OCI-LY7 (cell line): ENCODE measurements at regions not wholly inside any gene's neighbourhood (a gene's known extent, or its start where the extent isn't known, plus 50 kb on each side); places are given as distances from the start of the nearest gene placed in this dataset.

Experiments
- BruUV-seq: library from RNA; stranded (reverse); fragments of 400-500 nt; replicated peaks from 2 replicates; lab custom pipeline; 2021; lab: Mats Ljungman, UMichigan
- CTCF ChIA-PET: fragments of 300-600 bp; sonication (Branson Sonifier 250); formaldehyde crosslinking; loops from one replicate; lab custom pipeline; 2022; ENCODE audit warnings: antibody characterized with exemption; ENCODE audit not compliant: unreplicated experiment; lab: Charles Lee
- POLR2A ChIA-PET: fragments of 300-600 bp; sonication (Branson Sonifier 250); formaldehyde crosslinking; loops from one replicate; lab custom pipeline; 2022; ENCODE audit warnings: antibody characterized with exemption; lab: Charles Lee
- DNase-seq: peaks from one replicate; pipeline ENCODE4 v3.0.0-alpha.2; 2015; ENCODE audit warnings: low spot score
- H2AFZ ChIP-seq: fragments of 200-600 bp; sonication (generic), shearing (Covaris generic); 2 replicates; pipeline ENCODE4 v1.6.1; 2014; ENCODE audit warnings: mild to moderate bottlenecking, antibody characterized with exemption, low read length, moderate library complexity
- H3K27ac ChIP-seq: fragments of 200-600 bp; sonication (generic); 2 replicates; pipeline ENCODE4 v1.5.1; 2014; ENCODE audit warnings: mixed run types, low read depth, mild to moderate bottlenecking, moderate library complexity, low read length, inconsistent platforms; ENCODE audit not compliant: poor library complexity, severe bottlenecking
- H3K36me3 ChIP-seq: fragments of 200-600 bp; sonication (generic); 2 replicates; pipeline ENCODE4 v1.6.1; 2014; ENCODE audit warnings: mild to moderate bottlenecking, antibody characterized with exemption, low read length, moderate library complexity, mixed read lengths; ENCODE audit not compliant: insufficient read depth
- H3K4me1 ChIP-seq: fragments of 200-600 bp; sonication (generic); 2 replicates; pipeline ENCODE4 v1.5.1; 2014; ENCODE audit warnings: mild to moderate bottlenecking, low read length; ENCODE audit not compliant: insufficient read depth, poor library complexity, severe bottlenecking
- H3K4me2 ChIP-seq: fragments of 200-600 bp; sonication (generic); 2 replicates; pipeline ENCODE4 v1.6.1; 2014; ENCODE audit warnings: mild to moderate bottlenecking, low read length
- H3K4me3 ChIP-seq: fragments of 200-600 bp; sonication (generic); 2 replicates; pipeline ENCODE4 v1.5.1; 2014; ENCODE audit warnings: mild to moderate bottlenecking, low read depth, low read length; ENCODE audit not compliant: poor library complexity, severe bottlenecking
- H3K79me2 ChIP-seq: fragments of 200-600 bp; sonication (generic); 2 replicates; pipeline ENCODE4 v1.6.1; 2016; ENCODE audit warnings: low read depth, mild to moderate bottlenecking, low read length, moderate library complexity, mixed read lengths; ENCODE audit not compliant: insufficient read depth
- H3K9me2 ChIP-seq: fragments of 200-600 bp; sonication (generic); 2 replicates; pipeline ENCODE4 v1.6.1; 2016; ENCODE audit warnings: mild to moderate bottlenecking, low read length, mixed read lengths; ENCODE audit not compliant: insufficient read depth
- H3K9me3 ChIP-seq: fragments of 200-600 bp; sonication (generic); 2 replicates; pipeline ENCODE4 v1.6.1; 2014; ENCODE audit warnings: mild to moderate bottlenecking, mixed run types, low read length, mixed read lengths
- H4K20me1 ChIP-seq: fragments of 200-600 bp; sonication (generic); 2 replicates; pipeline ENCODE4 v1.6.1; 2014; ENCODE audit warnings: mild to moderate bottlenecking, antibody characterized with exemption, low read length, moderate library complexity, mixed read lengths; ENCODE audit not compliant: insufficient read depth
- CTCF ChIP-seq: fragments of 200-600 bp; sonication (generic); conservative IDR thresholded peaks from 2 replicates; pipeline ENCODE4 v1.5.1; 2014; ENCODE audit warnings: mild to moderate bottlenecking, antibody characterized with exemption, low read length, moderate library complexity, mixed read lengths
- EZH2phosphoT487 ChIP-seq: fragments of 200-600 bp; sonication (generic); IDR thresholded peaks from 2 replicates; pipeline ENCODE4 v1.6.1; 2018; ENCODE audit warnings: low read depth, borderline replicate concordance, mild to moderate bottlenecking, mixed run types, antibody characterized with exemption, low read length, moderate library complexity, mixed read lengths
- intact Hi-C: fragments of 100-400 bp; cut with micrococcal nuclease; formaldehyde crosslinking; loops from one replicate; pipeline ENCODE4 v1.10.0; 2022; ENCODE audit not compliant: unreplicated experiment

DNA sequence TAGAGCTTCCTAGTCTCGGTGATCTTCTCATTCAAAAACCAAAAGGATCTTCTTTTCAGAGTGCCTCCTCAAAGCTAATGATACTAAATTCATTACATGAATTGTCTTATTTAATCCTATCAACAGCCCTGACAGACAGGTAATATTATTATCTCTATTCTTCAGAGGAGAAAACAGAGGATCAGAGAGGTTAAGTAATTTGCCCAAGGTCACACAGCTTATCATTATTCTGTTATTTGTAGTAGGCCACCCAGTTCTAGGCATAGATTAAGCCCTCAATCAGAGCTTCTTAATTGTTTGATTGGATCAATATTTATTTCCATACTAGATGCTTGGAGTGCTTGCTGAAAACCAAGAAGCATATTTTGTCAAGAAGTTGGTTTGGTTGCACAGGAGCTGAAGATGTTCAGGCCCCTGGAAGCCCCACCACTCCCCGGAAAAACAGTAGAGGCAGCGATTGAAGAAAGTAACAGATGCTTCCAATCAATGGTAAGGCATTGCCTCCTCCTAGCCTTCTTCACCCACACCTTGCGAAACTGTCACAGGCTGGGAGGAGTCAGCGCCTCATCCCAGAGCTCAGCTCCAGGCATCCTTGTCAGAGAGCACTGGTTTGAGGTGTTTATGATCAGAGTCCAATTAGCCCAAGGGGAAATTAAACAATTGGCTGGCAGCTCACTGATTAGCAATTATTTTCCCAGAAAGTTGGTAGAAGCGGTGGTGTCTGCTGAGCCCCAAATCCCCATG is 487.2 kb downstream of the BCL11A start:
- Histone ChIP-seq H3K27ac (no peak overlapping the region), H3K4me3 (no peak overlapping the region), H3K9me3 (no peaks in the 10 kb centered on the region), H3K9me2 (no peaks in the 10 kb centered on the region), H4K20me1 (no peaks in the 10 kb centered on the region), H3K36me3 (no peaks in the 10 kb centered on the region), H2AFZ (no peak overlapping the region), H3K4me2 (no peak overlapping the region), H3K79me2 (no peaks in the 10 kb centered on the region), H3K4me1 (no peaks in the 10 kb centered on the region)
- ChIA-PET POLR2A (interaction anchor here (0.6 to 1.8 kb wide), 4 partner anchors 15 to 1157 kb away, joined by 3 to 5 read pairs (median 4); no protein-coding TSS in a partner anchor), CTCF (no interaction called here)
- DNase-seq: no peak
- no peak for TF ChIP-seq EZH2phosphoT487
- no peak for TF ChIP-seq CTCF
- intact Hi-C loops: no loop called here
- no TSS peak for BruUV-seq

DNA sequence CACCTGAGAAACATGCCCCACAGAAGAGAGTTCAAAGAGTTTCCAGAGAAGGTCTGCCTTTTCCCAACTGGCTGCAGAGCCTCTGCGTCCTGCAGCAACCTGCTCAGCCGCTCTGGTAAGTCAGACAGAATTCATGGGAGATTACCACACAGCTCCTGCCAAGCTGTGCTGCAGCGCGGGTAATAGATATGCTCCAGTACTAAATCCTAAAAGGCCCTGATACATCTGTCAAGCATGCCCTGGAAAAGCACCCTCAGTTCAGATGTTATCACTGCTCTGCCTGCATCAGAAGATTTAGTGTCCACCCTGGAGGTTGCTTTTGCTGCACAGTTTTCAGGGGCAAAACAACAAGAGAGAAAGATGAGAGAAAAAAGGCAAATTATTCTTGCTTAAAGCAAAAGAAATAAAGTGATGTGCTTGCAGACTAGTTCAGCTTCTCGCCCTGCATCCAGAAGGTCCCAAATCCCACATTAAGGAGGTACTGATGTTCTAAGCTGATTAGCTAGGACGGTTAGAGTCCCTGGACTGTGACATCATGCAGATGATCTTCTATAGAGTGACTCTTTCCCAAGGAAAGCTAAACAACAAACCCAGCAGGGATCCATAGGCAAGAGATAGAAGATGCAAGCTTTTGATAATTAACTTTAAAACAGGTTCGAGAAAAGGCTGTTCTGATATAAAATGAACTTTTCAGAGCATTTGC is 488.6 kb downstream of the BCL11A start:
- ChIA-PET CTCF (no interaction called here), POLR2A (no interaction called here)
- H3K9me2 ChIP-seq: no peaks in the 10 kb centered on the region
- no peak overlapping the region for H3K4me2 ChIP-seq
- no peaks in the 10 kb centered on the region for H3K36me3 ChIP-seq
- no peaks in the 10 kb centered on the region for H3K79me2 ChIP-seq
- H3K4me1 ChIP-seq: no peaks in the 10 kb centered on the region
- H4K20me1 ChIP-seq: no peaks in the 10 kb centered on the region
- TF ChIP-seq CTCF (no peak), EZH2phosphoT487 (no peak)
- H2AFZ ChIP-seq: no peak overlapping the region
- no peak for DNase-seq
- no peak overlapping the region for H3K27ac ChIP-seq
- intact Hi-C loops: no loop called here
- no peak overlapping the region for H3K4me3 ChIP-seq
- no peaks in the 10 kb centered on the region for H3K9me3 ChIP-seq
- BruUV-seq: no TSS peak
